NCI-H82 (cell line): ENCODE measurements at regions not wholly inside any gene's neighbourhood (a gene's known extent, or its start where the extent isn't known, plus 50 kb on each side); places are given as distances from the start of the nearest gene placed in this dataset.

ENCODE experiments used
- DNase-seq: peaks from one replicate; lab custom pipeline; 2025; lab: John Stamatoyannopoulos, UW

- DNase-seq = no peak
Measured at GRCh38 chr1:218986816-218987215, 186.9 kb upstream of the LYPLAL1 start.

GRCh38 chr1:218990019-218990418, 183.7 kb upstream of the LYPLAL1 start:
- no peak for DNase-seq

DNA sequence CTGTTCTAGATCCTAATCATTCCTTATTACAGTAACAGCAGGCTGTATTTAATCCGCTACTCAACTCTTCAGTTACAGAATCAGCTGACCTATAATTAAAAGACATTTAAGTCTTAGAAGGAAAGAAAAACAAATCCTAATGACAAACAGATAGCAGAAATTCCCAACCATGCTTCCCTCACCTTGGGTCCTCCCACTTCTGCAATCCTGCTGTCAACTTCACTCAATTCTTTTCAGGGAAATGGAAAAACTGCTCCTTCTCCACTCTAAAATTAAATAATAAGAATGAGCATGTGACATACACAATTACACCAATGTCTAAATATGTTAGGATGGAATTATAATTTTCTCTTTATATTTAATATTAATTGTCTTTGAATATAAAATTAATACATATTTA, 182.6 kb upstream of the LYPLAL1 start:
- DNase-seq = peak; percentile 85

GRCh38 chr1:218994615-218995014, 179.1 kb upstream of the LYPLAL1 start:
- DNase-seq = no peak

- DNase-seq = no peak
Measured at GRCh38 chr1:218995091-218995665, 178.5 kb upstream of the LYPLAL1 start.

- no peak for DNase-seq
Measured at GRCh38 chr1:218996362-218996761, 177.3 kb upstream of the LYPLAL1 start.

- DNase-seq = no peak
Measured at GRCh38 chr1:219000005-219000404, 173.7 kb upstream of the LYPLAL1 start.

DNA sequence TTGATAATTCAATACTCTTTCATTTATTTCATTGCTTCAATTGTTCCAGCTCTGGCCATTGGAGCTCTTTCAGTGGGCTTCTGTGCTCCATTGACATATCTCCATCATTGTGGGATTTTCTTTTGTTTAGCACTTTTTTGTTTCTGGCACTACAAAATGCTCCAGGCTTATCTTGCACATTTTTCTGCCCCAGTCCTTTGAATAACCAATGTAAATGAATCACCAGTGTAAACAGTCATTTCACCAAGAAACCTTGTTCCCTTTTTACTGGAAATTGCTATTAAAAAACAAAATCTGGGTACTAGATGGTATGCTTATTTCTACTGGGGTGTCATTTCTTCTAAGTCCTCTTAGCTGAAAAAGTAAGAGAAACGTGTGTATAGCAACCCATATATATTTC, 173.0 kb upstream of the LYPLAL1 start:
- DNase-seq = no peak

DNA sequence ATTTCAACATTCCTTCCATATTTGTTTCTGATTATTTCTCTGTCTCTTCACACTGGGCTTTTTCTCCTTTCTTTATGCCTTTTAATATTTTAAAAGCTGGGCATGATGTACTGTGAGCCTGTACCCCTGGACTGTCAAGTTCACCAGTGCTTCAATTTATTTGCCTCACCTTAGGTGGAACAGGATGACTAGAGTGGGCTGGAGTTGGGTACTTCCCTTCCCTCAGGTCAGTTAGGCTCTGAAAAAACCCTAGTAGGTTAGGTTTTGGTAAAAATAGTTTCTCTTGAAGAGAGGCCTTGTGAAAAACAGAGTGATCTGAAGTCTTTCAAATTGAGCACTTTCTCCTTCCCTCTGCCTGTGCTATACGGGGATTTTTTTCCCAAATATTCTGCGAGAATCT, 163.0 kb upstream of the LYPLAL1 start:
- no peak for DNase-seq

- no peak for DNase-seq
Measured at GRCh38 chr1:219020386-219020785, 153.3 kb upstream of the LYPLAL1 start.

- DNase-seq = no peak
Measured at GRCh38 chr1:219020846-219021245, 152.8 kb upstream of the LYPLAL1 start.

GRCh38 chr1:219027146-219027673, 146.5 kb upstream of the LYPLAL1 start:
- peak; percentile 94 for DNase-seq

GRCh38 chr1:219031809-219032208, 141.9 kb upstream of the LYPLAL1 start:
- no peak for DNase-seq

DNA sequence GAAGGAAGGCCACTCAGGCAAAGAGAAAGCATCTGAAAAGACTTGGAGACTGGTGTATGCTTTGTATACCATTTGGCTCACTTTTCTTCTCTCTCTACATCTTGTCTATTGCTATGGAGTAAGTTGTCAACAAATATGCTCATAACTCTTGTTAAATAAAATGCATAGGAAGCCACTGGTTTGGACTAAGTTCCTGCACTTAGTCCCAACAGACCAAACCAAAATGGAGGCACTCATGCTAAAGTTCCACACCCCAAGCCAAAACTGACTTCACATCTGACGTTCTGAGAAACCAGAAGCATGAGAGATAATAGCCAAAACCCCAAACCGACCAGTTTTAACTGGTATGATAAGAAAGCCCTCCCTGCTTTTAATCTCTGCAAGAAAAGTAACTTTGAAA, 135.3 kb upstream of the LYPLAL1 start:
- no peak for DNase-seq

GRCh38 chr1:219039017-219039681, 134.5 kb upstream of the LYPLAL1 start:
- DNase-seq = no peak

GRCh38 chr1:219039682-219040154, 134.0 kb upstream of the LYPLAL1 start:
- no peak for DNase-seq

DNA sequence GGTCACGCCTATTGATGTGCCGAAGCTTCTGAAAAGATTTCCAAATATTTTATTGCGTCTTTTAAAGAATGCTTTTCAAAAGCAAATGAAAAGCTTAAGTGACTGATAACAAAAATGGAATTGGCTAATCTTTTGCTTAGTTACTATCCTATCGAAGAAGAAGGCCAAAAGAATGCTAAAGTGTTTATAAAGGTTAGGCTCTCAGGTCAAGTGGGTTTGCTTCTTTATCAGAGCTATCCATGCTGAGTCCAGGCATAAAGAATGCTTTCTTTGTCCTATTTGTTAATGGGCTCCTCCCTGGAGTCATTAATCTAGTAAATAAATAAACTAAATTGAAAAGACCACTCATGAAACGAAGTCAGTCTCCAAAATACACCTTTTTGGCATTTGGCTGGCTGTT, 133.4 kb upstream of the LYPLAL1 start:
- no peak for DNase-seq

DNA sequence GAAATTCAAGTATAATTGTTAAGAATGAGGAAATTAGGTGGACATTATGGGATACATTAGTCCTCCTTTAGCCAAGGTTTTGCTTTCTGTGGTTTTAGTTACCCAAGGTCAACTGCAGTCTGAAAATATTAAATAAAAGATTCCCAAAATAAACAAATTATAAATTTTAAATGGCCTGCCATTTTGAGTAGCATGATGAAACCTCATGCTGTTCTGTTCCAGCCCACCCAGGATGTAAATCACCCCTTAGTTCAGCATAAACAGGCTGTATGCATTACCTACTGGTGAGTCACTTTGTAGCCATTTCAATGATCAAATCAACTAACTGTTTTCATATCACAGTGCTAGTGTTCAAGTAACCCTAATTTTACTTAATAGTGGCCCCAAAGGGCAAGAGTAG, 132.5 kb upstream of the LYPLAL1 start:
- no peak for DNase-seq

DNA sequence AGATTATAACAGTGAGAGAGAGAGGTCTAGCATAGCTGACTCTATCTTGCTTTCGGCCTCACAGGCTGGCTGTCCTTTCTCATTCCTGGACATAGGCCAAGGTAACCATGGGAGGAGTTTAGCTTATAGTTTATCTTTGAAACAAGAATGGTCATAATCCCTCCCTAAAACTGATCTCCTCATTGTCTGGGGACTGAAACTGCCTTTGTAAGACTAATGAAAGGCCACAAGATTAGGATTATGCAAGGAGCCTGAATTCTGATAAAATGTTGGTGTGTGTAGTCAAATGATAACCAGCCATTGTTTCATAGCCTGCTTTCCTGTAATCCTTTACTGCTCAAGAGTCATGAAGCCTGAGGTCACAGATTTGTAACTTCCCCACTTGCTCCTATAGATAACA, 131.9 kb upstream of the LYPLAL1 start:
- DNase-seq = no peak

GRCh38 chr1:219042769-219043168, 130.9 kb upstream of the LYPLAL1 start:
- DNase-seq = no peak

- DNase-seq = no peak
Measured at GRCh38 chr1:219045246-219045645, 128.4 kb upstream of the LYPLAL1 start.

- DNase-seq = no peak
Measured at GRCh38 chr1:219049501-219049900, 124.2 kb upstream of the LYPLAL1 start.

- DNase-seq = no peak
Measured at GRCh38 chr1:219050086-219050821, 123.4 kb upstream of the LYPLAL1 start.
